Cardiac septum (tissue), 1 donor: ENCODE measurements at regions not wholly inside any gene's neighbourhood (a gene's known extent, or its start where the extent isn't known, plus 50 kb on each side); places are given as distances from the start of the nearest gene placed in this dataset.
"Not testable (repeated sequence)": the region's sequence is repeated elsewhere in the genome, so short reads cannot be mapped to it uniquely, and the experiment has no call there.

Experiments
- DNase-seq: peaks from one replicate; pipeline ENCODE4 v3.0.0-alpha.2; 2020; ENCODE audit warnings: low spot score
- intact Hi-C: fragments of 100-400 bp; cut with DNase I; formaldehyde crosslinking; loops from one replicate; pipeline ENCODE4 v1.14.0; 2022
- donor health status: DM: no; HTN: no; CAD: no.

GRCh38 chr9:107861075-107861474, 371.5 kb upstream of the KLF4 start:
- intact Hi-C loops: no loop called here

GRCh38 chr9:107858260-107858659, 368.7 kb upstream of the KLF4 start:
- no peak for DNase-seq
- intact Hi-C loops: no loop called here

More at GRCh38 chr9:107861075-107861474, 371.5 kb upstream of the KLF4 start:
- no peak for DNase-seq

GRCh38 chr9:107856633-107857032, 367.1 kb upstream of the KLF4 start:
- DNase-seq: no peak
- intact Hi-C loops: no loop called here

GRCh38 chr9:107855164-107855563, 365.6 kb upstream of the KLF4 start:
- intact Hi-C loops: no loop called here
- DNase-seq: no peak

DNA sequence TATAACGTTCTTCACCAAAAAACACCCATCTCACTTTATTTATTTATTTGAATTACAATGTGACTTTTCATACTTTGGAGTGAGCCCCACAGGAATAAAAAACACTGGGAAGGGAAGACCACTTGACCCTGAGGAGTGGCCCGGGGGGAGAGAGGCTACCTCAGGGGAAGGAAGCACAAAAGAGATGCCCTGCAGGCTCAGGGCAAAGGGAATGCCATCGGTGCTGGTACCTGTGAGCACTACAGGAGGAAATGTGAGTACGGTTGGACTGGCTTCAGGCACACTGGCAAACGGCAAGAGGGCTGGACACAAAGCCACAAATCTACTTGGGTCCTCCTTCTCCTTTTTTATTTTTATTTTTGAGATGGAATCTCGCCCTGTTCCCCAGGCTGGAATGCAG, 363.9 kb upstream of the KLF4 start:
- DNase-seq: no peak
- intact Hi-C loops: no loop called here

- intact Hi-C loops: no loop called here
- DNase-seq: no peak
Measured at GRCh38 chr9:107852891-107853290, 363.3 kb upstream of the KLF4 start.

GRCh38 chr9:107850653-107851052, 361.1 kb upstream of the KLF4 start:
- intact Hi-C loops: no loop called here

GRCh38 chr9:107847978-107848964, 358.7 kb upstream of the KLF4 start:
- intact Hi-C loops: no loop called here
- no peak for DNase-seq

More at GRCh38 chr9:107850653-107851052, 361.1 kb upstream of the KLF4 start:
- DNase-seq: no peak

DNA sequence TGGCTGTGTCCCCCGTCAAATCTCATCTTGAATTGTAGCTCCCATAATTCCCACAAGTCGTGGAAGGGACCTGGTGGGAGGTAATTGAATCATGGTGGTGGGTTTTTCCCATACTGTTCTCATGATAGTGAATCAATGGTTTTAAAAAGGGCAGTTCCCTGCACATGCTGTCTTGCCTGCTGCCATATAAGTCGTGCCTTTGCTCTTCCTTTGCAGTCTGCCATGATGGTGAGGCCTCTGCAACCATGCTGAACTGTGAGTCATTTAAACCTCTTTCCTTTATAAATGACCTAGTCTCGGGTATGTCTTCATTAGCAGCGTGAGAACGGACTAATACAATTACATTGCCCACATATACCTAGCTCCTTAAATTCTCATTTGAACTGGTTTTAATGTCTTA, 353.0 kb upstream of the KLF4 start:
- intact Hi-C loops: no loop called here
- DNase-seq: no peak

DNA sequence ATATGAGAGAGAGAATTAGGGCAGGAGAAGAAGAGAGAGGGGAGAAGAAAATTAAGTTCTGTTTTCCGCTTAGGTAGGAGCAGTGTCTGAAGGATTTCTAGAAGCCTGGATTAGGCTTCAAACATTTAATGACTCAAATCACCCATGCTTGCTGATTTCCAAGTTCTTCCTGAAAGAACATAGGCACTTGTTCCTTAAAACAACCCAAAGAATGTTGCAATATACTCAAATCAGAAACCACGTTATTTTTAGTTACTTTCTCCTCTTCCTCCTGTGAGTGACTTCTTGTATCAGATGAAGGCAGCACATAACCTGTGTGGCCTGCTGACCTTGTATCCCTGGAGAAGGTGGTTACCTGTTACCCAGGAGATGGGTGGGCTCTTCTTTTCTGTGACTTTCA, 351.5 kb upstream of the KLF4 start:
- intact Hi-C loops: no loop called here

GRCh38 chr9:107839371-107839770, 349.8 kb upstream of the KLF4 start:
- intact Hi-C loops: no loop called here
- no peak for DNase-seq

More for the DNA sequence above, 351.5 kb upstream of the KLF4 start:
- DNase-seq: no peak

- intact Hi-C loops: no loop called here
- no peak for DNase-seq
Measured at GRCh38 chr9:107838766-107839165, 349.2 kb upstream of the KLF4 start.

DNA sequence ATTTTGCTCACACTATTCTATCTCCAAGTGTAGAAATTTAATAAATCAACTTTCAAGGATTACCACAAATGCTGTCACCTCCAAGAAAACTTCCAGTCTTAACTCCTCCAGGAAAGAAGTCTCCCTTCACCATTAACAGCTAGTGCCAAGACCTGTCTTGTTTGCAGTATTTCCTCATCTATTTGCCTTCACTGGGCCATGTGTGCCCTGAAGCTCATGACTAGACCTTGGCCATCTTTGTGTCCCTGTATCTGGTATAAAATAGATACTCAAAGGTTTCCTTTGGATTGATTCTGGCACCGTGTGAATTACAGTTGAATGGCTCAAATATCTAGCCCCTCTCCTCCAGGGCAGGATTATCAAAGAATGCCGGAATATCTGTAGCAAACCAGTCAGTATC, 346.7 kb upstream of the KLF4 start:
- no peak for DNase-seq
- intact Hi-C loops: no loop called here

- intact Hi-C loops: no loop called here
- DNase-seq: no peak
Measured at GRCh38 chr9:107833295-107833694, 343.7 kb upstream of the KLF4 start.

DNA sequence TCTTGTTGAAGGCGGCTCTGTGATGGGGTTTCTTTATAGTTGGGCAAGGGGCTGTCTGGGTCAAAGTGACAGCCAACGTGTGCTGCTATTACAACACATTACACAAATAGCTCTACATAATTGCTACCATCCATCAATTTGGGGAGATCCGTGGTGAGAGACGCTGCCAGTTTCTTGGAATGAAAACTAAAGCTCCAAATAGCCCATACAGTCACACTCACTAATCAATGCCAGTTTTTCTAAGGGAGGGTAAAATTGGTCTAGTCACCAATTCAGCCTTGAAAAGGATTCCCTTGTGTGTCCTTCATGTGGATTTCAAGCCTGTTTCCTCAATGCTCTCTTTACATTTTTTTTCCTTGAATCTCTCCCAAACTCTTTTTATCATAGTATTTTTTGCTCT, 343.3 kb upstream of the KLF4 start:
- intact Hi-C loops: no loop called here
- no peak for DNase-seq

DNA sequence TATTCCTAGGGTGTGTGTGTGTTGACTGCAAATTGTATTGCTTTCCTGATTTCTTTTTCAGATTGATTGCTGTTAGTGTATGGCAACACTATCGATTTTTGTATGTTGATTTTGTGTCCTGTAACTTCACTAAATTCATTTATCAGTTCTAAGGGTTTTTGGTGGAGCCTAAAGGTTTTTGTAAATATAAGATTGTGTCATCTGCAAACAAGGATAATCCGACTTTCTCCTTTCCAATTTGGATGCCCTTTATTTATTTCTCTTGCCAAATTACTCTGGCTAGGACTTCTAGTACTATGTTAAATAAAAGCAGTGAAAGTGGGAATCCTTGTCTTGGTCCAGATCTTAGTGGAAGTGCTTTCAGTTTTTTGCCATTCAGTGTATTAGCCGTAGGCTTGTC, 340.9 kb upstream of the KLF4 start:
- intact Hi-C loops: no loop called here
- DNase-seq: no peak

- intact Hi-C loops: no loop called here
- no peak for DNase-seq
Measured at GRCh38 chr9:107827884-107828283, 338.3 kb upstream of the KLF4 start.

GRCh38 chr9:107827304-107827703, 337.7 kb upstream of the KLF4 start:
- DNase-seq: no peak
- intact Hi-C loops: no loop called here

GRCh38 chr9:107826688-107826983, 337.1 kb upstream of the KLF4 start:
- intact Hi-C loops: not testable (repeated sequence)

DNA sequence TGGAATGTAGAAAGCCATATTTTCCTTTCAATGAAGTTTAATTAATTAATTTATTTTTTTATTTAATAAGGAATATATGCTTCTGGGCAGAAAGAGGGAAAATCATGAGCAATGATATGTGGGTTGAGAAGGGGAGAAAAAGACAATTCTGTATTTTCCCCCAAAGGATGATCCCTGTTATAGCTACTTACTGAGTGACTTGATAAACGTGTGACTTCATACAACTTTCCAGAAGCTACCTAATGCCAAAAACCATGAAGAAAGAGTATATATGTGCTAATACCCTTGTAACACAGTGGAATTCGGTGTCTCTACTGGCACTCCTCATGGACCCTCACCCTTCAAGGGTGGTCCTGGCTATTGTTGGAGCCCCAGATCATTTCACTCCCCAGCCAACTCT, 335.0 kb upstream of the KLF4 start:
- intact Hi-C loops: no loop called here
- no peak for DNase-seq

More at GRCh38 chr9:107826688-107826983, 337.1 kb upstream of the KLF4 start:
- not testable (repeated sequence) for DNase-seq

- intact Hi-C loops: no loop called here
- DNase-seq: no peak
Measured at GRCh38 chr9:107819772-107820565, 330.4 kb upstream of the KLF4 start.
